NCI-H128 (cell line): ENCODE measurements at regions not wholly inside any gene's neighbourhood (a gene's known extent, or its start where the extent isn't known, plus 50 kb on each side); places are given as distances from the start of the nearest gene placed in this dataset.
"Not testable (repeated sequence)": the region's sequence is repeated elsewhere in the genome, so short reads cannot be mapped to it uniquely, and the experiment has no call there.

Experiments
- DNase-seq: peaks from one replicate; lab custom pipeline; 2025; ENCODE audit not compliant: unreplicated experiment; lab: John Stamatoyannopoulos, UW

GRCh38 chr5:136560126-136560525 lies 194.8 kb upstream of the TRPC7 start:
- DNase-seq: no peak

GRCh38 chr5:136559651-136560050 lies 194.3 kb upstream of the TRPC7 start:
- DNase-seq: no peak

- not testable (repeated sequence) for DNase-seq
Measured at GRCh38 chr5:136547096-136547495, 181.8 kb upstream of the TRPC7 start.

GRCh38 chr5:136546441-136546840 lies 181.1 kb upstream of the TRPC7 start:
- not testable (repeated sequence) for DNase-seq

- not testable (repeated sequence) for DNase-seq
Measured at GRCh38 chr5:136545031-136545430, 179.7 kb upstream of the TRPC7 start.

- no peak for DNase-seq
Measured at GRCh38 chr5:136538534-136538933, 173.2 kb upstream of the TRPC7 start.

GRCh38 chr5:136529081-136529480 lies 163.7 kb upstream of the TRPC7 start:
- DNase-seq: no peak

- no peak for DNase-seq
Measured at GRCh38 chr5:136528481-136529030, 163.2 kb upstream of the TRPC7 start.

GRCh38 chr5:136527311-136527710 lies 162.0 kb upstream of the TRPC7 start:
- DNase-seq: no peak

- no peak for DNase-seq
Measured at GRCh38 chr5:136526791-136527190, 161.4 kb upstream of the TRPC7 start.

GRCh38 chr5:136526021-136526420 lies 160.7 kb upstream of the TRPC7 start:
- no peak for DNase-seq

- no peak for DNase-seq
Measured at GRCh38 chr5:136525597-136525996, 160.3 kb upstream of the TRPC7 start.

GRCh38 chr5:136522217-136522956 lies 157.0 kb upstream of the TRPC7 start:
- DNase-seq: no peak

GRCh38 chr5:136521696-136522095 lies 156.4 kb upstream of the TRPC7 start:
- no peak for DNase-seq

GRCh38 chr5:136518814-136519213 lies 153.5 kb upstream of the TRPC7 start:
- DNase-seq: no peak

GRCh38 chr5:136518174-136518573 lies 152.8 kb upstream of the TRPC7 start:
- no peak for DNase-seq

- DNase-seq: no peak
Measured at GRCh38 chr5:136517755-136518154, 152.4 kb upstream of the TRPC7 start.

GRCh38 chr5:136516637-136517036 lies 151.3 kb upstream of the TRPC7 start:
- DNase-seq: no peak

- no peak for DNase-seq
Measured at GRCh38 chr5:136513430-136513829, 148.1 kb upstream of the TRPC7 start.

- no peak for DNase-seq
Measured at GRCh38 chr5:136511046-136511445, 145.7 kb upstream of the TRPC7 start.

- no peak for DNase-seq
Measured at GRCh38 chr5:136510481-136510880, 145.1 kb upstream of the TRPC7 start.

GRCh38 chr5:136506131-136506530 lies 140.8 kb upstream of the TRPC7 start:
- no peak for DNase-seq

GRCh38 chr5:136501133-136501532 lies 135.8 kb upstream of the TRPC7 start:
- no peak for DNase-seq
